ACHN (cell line): ENCODE measurements at regions not wholly inside any gene's neighbourhood (a gene's known extent, or its start where the extent isn't known, plus 50 kb on each side); places are given as distances from the start of the nearest gene placed in this dataset.
A peak's percentile ranks its signal among the peaks of the same experiment; 100 is the strongest.
"Not testable (repeated sequence)": the region's sequence is repeated elsewhere in the genome, so short reads cannot be mapped to it uniquely, and the experiment has no call there.

Experiments used
- DNase-seq: peaks from one replicate; pipeline ENCODE4 v3.0.0-alpha.2; 2015
- in situ Hi-C: cut with HindIII; loops from 2 replicates; pipeline ENCODE4 v1.10.0; 2017; ENCODE audit warnings: low sequenced_read_pairs, low pct_ligation_motif_present, low pct_unique_long_range_greater_than_20kb

DNA sequence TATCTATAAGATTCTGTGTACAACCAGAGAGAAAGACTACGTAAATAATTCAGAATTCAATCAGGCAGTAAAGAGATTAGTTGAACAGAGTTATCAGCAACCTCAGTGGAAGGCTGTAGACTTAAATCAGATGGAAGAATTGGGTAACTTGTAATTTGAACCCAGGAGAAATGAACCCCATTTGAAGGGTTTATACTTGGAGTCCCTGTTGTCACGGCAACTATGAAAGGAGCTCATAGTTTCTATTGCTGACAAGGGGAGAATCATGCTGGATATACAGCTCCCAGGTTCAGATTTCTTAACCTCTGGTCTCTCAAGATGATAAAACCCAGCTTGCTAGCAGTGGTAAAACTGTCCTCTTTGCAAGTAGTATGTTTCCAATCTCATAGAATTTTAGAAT is 54.4 kb upstream of the BMP4 start:
- in situ Hi-C loops, result no loop called here

GRCh38 chr14:54023027-54023426 is 66.4 kb upstream of the BMP4 start:
- no peak for DNase-seq
- in situ Hi-C loops, result no loop called here

More for the DNA sequence above, 54.4 kb upstream of the BMP4 start:
- DNase-seq, result no peak

DNA sequence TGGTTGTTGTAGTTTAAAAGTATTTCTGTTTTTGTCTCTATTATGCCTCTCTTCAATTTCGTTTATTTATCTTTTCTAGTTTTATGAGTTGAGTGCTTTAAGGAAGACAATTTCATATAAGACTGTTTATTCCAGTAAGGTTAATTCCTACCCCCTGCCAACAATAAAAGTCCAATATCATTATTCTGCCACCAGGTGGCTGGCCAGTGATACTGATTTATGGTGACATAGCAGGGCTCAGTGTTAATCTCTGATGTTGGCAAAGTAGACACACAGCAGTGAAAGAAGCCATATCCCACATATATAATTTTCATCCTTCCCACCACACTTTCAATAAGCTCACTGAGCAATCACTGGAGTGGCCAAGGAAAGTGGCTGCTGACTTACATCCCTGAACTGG is 69.0 kb upstream of the BMP4 start:
- peak; percentile 32 for DNase-seq
- in situ Hi-C loops, result no loop called here

DNA sequence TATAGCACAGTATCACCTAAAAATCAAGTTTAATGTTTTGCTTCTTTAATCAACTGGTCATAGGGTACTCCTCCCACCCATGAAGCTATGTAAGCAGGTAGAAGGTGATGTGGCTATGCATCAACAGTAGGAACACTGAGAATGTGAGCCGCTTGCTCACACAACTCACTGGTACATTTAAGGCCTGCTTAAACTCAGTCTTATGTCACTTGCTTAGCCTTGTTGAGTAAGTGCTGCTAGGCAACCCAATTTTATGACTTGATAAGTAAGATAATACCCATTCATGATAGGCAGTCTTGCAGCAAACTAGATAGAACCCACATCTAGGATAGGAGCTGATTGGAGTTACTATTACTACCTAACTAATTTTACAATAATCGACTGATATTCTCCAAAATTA is 70.0 kb upstream of the BMP4 start:
- in situ Hi-C loops, result no loop called here
- DNase-seq, result no peak

DNA sequence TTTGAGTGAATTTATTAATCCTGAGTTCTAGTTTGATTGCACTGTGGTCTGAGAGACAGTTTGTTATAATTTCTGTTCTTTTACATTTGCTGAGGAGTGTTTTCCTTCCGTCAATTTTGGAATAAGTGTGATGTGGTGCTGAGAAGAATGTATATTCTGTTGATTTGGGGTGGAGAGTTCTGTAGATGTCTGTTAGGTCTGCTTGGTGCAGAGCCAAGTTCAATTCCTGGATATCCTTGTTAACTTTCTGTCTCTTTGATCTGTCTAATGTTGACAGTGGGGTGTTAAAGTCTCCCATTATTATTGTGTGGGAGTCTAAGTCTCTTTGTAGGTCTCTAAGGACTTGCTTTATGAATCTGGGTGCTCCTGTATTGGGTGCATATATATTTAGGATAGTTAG is 74.4 kb upstream of the BMP4 start:
- DNase-seq, in situ Hi-C loops: not testable (repeated sequence)

DNA sequence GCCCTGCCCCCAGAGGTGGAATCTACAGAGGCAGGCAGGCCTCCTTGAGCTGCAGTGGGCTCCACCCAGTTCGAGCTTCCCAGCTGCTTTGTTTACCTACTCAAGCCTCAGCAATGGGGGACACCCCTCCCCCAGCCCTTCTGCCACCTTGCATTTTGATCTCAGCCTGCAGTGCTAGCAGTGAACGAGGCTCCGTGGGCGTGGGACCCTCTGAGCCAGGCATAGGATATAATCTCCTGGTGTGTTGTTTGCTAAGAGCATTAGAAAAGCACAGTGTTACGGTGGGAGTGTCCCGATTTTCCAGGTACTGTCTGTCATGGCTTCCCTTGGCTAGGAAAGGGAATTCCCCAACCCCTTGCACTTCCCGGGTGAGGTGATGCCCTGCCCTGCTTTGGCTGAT is 76.7 kb upstream of the BMP4 start:
- in situ Hi-C loops, result not testable (repeated sequence)

DNA sequence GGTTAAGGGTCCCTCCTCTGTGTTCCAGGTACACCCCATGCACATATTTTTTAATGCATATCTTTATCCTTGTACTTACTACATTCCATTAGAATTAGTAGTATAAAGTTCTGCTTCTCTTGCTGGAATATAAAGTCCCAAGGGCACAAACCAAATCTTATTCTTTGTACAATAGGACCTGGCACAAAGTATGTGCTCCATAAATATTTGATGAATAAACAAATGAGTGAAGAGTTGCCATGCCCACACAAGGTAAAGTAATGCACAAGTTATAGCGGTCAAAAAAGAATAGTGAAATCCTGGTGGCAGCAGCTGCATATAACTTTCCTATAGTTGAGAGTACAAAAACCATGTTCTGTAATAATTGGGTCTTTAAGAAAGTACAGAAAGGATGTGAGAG is 82.1 kb upstream of the BMP4 start:
- in situ Hi-C loops, result no loop called here

More for the DNA sequence above, 76.7 kb upstream of the BMP4 start:
- DNase-seq, result not testable (repeated sequence)

DNA sequence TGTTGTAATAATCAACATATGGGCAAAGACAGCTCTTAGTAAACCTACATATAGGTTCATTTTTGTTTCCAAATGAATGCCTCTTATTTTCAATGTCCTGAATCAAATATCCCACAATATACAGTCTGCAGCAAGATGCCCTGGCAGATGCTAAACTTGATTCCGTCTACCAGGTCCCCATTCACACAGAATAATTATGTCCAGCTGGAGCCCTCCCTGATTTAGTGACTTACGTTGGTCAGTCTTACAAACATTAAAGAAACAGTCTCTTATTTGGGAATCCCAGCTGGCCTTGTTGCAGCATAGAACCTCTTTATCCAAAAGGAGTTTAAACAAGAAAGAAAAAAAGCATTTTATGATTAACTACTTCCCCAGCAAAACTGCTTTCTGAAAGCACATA is 82.7 kb upstream of the BMP4 start:
- in situ Hi-C loops, result no loop called here

More for the DNA sequence above, 82.1 kb upstream of the BMP4 start:
- DNase-seq, result no peak

GRCh38 chr14:54040846-54041245 is 84.2 kb upstream of the BMP4 start:
- DNase-seq, result no peak
- in situ Hi-C loops, result no loop called here

More for the DNA sequence above, 82.7 kb upstream of the BMP4 start:
- no peak for DNase-seq

DNA sequence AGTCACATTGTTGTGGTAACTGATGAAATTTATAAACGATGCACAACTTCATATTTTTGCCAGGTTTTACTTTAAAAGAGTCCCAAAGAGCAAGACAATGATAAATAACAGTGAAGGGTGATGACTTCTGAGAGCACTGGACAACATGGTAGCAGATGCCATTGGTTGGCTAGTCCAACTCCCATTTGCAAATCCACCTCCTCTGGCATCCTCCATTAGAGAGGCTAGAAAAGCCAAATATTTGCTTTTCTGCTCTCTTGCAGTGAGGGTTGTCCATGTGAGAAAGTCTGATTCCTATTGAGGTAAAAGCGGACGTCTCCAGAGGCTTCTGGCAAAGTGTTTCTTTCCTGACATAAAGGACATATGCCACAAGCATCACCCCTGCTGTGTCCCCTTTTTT is 89.6 kb upstream of the BMP4 start:
- no peak for DNase-seq

DNA sequence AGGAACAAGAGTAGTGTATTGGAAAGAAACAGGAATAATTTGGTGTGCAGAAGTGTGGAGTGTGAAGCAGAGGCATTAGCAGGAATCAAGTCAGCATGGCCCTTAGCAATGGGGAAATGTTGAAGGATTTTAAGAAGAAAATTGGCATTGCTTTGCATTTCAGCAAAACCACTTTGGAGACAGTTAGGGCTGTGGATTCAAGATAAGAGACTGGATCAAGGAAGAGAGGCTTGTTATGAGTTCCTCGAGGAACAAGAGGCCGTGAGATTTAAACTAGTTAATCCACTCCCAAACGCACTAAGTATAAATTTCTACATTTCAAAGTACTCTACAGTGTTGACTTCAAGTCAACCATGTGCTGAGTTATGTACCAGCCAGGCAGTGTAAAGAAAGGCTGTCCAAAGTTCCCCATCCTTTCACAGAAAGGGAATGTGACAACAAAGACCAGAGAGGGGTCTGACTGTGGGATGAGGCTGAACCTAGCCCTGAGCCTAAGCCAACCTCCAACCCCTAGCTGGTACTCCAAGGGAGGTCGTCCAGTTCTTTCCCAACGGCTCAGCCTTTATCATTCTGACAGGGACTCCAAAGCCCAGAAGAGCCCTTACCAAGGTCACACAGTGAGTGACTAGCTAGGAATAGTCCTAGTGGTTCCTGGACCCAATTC is 91.2 kb upstream of the BMP4 start:
- no peak for DNase-seq
- in situ Hi-C loops, result no loop called here

More for the DNA sequence above, 89.6 kb upstream of the BMP4 start:
- in situ Hi-C loops, result no loop called here

GRCh38 chr14:54048311-54048710 is 91.7 kb upstream of the BMP4 start:
- no peak for DNase-seq
- in situ Hi-C loops, result no loop called here

DNA sequence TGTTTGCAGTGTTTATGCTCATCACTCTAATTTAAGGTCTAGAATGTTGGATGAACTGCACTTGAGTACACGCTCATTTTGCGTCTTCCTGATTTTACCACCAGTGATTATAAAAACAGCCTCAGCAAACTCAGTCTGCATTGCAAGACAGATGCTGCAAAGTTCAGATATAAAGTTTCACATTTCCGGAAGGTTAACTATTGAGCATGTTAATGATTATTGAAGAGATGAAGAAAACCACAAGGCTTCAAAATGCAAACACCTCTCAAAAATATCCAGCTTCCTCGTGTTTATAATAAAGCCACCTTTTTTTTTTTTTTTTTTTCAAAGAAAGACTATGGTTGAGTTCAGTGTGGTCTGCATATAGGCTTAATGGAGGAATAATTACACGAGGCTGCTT is 92.1 kb upstream of the BMP4 start:
- in situ Hi-C loops, result no loop called here
- peak; percentile 3 for DNase-seq

GRCh38 chr14:54050759-54051158 is 94.1 kb upstream of the BMP4 start:
- in situ Hi-C loops, result no loop called here
- no peak for DNase-seq

- DNase-seq, result no peak
- in situ Hi-C loops, result no loop called here
Observed at GRCh38 chr14:54052696-54053385, 96.2 kb upstream of the BMP4 start.

- DNase-seq, result no peak
- in situ Hi-C loops, result no loop called here
Observed at GRCh38 chr14:54053386-54053745, 96.7 kb upstream of the BMP4 start.

GRCh38 chr14:54058505-54058904 is 101.9 kb upstream of the BMP4 start:
- no peak for DNase-seq
- in situ Hi-C loops, result no loop called here

DNA sequence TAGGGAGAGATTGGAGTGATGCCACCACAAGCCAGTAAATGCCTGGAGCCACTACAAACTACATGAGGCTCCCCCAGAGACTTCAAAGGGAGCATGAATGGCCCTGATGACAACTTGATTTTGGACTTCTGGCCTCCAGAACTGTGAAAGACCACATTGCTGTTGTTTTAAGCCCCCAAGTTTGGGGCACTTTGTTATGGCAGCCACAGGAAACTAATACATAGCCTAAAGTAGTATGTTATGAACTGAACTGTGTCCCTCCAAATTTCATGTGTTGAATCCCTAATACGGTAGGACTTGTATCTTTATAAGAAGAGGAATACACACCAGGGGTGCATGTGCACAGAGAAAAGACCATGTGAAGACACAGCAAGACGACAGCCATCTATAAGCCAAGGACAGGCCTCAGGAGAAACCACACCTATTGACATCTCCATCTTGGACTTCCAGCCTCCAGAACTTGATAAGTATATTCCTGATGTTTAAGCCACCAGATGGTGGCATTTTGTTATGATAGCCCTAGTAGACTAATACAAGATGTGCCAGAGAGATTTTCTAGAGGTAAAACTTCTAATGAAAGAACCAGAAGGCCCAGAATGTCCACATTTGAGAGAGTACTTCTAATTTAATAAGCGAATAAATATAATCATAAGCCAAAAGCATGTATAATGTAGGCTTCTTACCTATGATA is 127.1 kb upstream of the BMP4 start:
- DNase-seq, result peak; percentile 5
- in situ Hi-C loops, result no loop called here

- DNase-seq, result no peak
- in situ Hi-C loops, result no loop called here
Observed at GRCh38 chr14:54085232-54085761, 128.7 kb upstream of the BMP4 start.
